ENCODE measurements at regions not wholly inside any gene's neighbourhood (a gene's known extent, or its start where the extent isn't known, plus 50 kb on each side); places are given as distances from the start of the nearest gene placed in this dataset.

GRCh38 chr17:73822371-73822770, 178.1 kb upstream of the SDK2 start:
- TF ChIP-seq, protein P1, sequence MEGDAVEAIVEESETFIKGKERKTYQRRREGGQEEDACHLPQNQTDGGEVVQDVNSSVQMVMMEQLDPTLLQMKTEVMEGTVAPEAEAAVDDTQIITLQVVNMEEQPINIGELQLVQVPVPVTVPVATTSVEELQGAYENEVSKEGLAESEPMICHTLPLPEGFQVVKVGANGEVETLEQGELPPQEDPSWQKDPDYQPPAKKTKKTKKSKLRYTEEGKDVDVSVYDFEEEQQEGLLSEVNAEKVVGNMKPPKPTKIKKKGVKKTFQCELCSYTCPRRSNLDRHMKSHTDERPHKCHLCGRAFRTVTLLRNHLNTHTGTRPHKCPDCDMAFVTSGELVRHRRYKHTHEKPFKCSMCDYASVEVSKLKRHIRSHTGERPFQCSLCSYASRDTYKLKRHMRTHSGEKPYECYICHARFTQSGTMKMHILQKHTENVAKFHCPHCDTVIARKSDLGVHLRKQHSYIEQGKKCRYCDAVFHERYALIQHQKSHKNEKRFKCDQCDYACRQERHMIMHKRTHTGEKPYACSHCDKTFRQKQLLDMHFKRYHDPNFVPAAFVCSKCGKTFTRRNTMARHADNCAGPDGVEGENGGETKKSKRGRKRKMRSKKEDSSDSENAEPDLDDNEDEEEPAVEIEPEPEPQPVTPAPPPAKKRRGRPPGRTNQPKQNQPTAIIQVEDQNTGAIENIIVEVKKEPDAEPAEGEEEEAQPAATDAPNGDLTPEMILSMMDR (IDR thresholded peaks at IDR 0.05; ENCODE audit: poor library complexity, severe bottlenecking) = no peak
- no peak for TF ChIP-seq EZH2 (IDR thresholded peaks at IDR 0.05; ENCODE audit: borderline replicate concordance, insufficient read depth, low read length, poor library complexity, severe bottlenecking)
- TF ChIP-seq SMC3 (conservative IDR thresholded peaks at IDR 0.05; ENCODE audit: poor library complexity) = no peak
- no peak for TF ChIP-seq RAD21 (conservative IDR thresholded peaks at IDR 0.05)
- TF ChIP-seq MXI1 (conservative IDR thresholded peaks at IDR 0.05; ENCODE audit: poor library complexity, severe bottlenecking) = no peak
- no peak for TF ChIP-seq POLR2AphosphoS5 (IDR thresholded peaks at IDR 0.05)
- TF ChIP-seq EP300 (conservative IDR thresholded peaks at IDR 0.05; ENCODE audit: poor library complexity, severe bottlenecking) = no peak
- TF ChIP-seq TAF1 (IDR thresholded peaks at IDR 0.05; ENCODE audit: low read depth) = no peak

Data from neural cell (in vitro differentiated cells).